HG02973 (cell line): ENCODE measurements at regions not wholly inside any gene's neighbourhood (a gene's known extent, or its start where the extent isn't known, plus 50 kb on each side); places are given as distances from the start of the nearest gene placed in this dataset.

Source experiments
- ATAC-seq: cut with Tn5 transposase; IDR thresholded peaks from one replicate; pipeline ENCODE4 v1.9.1; 2021; ENCODE audit warnings: moderate library complexity; ENCODE audit not compliant: unreplicated experiment

GRCh38 chr16:73713778-73714495, 582.7 kb upstream of the PSMD7 start:
- ATAC-seq: no peak

- no peak for ATAC-seq
Observed at GRCh38 chr16:73713251-73713650, 583.4 kb upstream of the PSMD7 start.

- ATAC-seq: no peak
Observed at GRCh38 chr16:73711406-73712080, 585.1 kb upstream of the PSMD7 start.

GRCh38 chr16:73710526-73710925, 586.1 kb upstream of the PSMD7 start:
- no peak for ATAC-seq

- ATAC-seq: no peak
Observed at GRCh38 chr16:73707863-73708262, 588.8 kb upstream of the PSMD7 start.

- no peak for ATAC-seq
Observed at GRCh38 chr16:73703891-73704290, 592.7 kb upstream of the PSMD7 start.

- no peak for ATAC-seq
Observed at GRCh38 chr16:73697336-73697735, 599.3 kb upstream of the PSMD7 start.

GRCh38 chr16:73692861-73693260, 603.8 kb upstream of the PSMD7 start:
- no peak for ATAC-seq

- no peak for ATAC-seq
Observed at GRCh38 chr16:73683804-73684203, 612.8 kb upstream of the PSMD7 start.

- no peak for ATAC-seq
Observed at GRCh38 chr16:73672135-73672534, 624.2 kb upstream of the ZFHX3 start.

GRCh38 chr16:73670836-73671820, 623.2 kb upstream of the ZFHX3 start:
- ATAC-seq: no peak

GRCh38 chr16:73669535-73670274, 621.8 kb upstream of the ZFHX3 start:
- ATAC-seq: no peak

GRCh38 chr16:73663720-73664119, 615.8 kb upstream of the ZFHX3 start:
- no peak for ATAC-seq

GRCh38 chr16:73636196-73636595, 588.3 kb upstream of the ZFHX3 start:
- ATAC-seq: no peak

GRCh38 chr16:73629011-73629410, 581.1 kb upstream of the ZFHX3 start:
- no peak for ATAC-seq

- ATAC-seq: no peak
Observed at GRCh38 chr16:73617738-73618137, 569.8 kb upstream of the ZFHX3 start.

GRCh38 chr16:73616770-73617169, 568.8 kb upstream of the ZFHX3 start:
- no peak for ATAC-seq

- ATAC-seq: no peak
Observed at GRCh38 chr16:73616166-73616753, 568.3 kb upstream of the ZFHX3 start.

GRCh38 chr16:73615071-73615940, 567.4 kb upstream of the ZFHX3 start:
- no peak for ATAC-seq
